Hepatocyte (in vitro differentiated cells): ENCODE measurements at regions not wholly inside any gene's neighbourhood (a gene's known extent, or its start where the extent isn't known, plus 50 kb on each side); places are given as distances from the start of the nearest gene placed in this dataset.

Experiments
- DNase-seq: peaks from one replicate; pipeline ENCODE4 v3.0.0-alpha.2; 2016; ENCODE audit warnings: low spot score
- H2AFZ ChIP-seq: fragments of 200-600 bp; sonication (generic); 2 replicates; pipeline ENCODE4 v1.6.0; 2016; ENCODE audit warnings: antibody characterized with exemption, mild to moderate bottlenecking
- H3K27ac ChIP-seq: fragments of 200-600 bp; sonication (generic); 2 replicates; pipeline ENCODE4 v1.5.1; 2016; ENCODE audit warnings: mild to moderate bottlenecking
- H3K27me3 ChIP-seq: fragments of 200-600 bp; sonication (generic); 2 replicates; pipeline ENCODE4 v1.6.1; 2016
- H3K36me3 ChIP-seq: fragments of 200-600 bp; sonication (generic); replicated peaks from 2 replicates; pipeline ENCODE4 v1.5.1; 2016; ENCODE audit warnings: low read depth; ENCODE audit not compliant: insufficient read depth
- H3K4me1 ChIP-seq: fragments of 200-600 bp; sonication (generic); 2 replicates; pipeline ENCODE4 v1.5.1; 2016; ENCODE audit warnings: mild to moderate bottlenecking, moderate library complexity; ENCODE audit not compliant: insufficient read depth
- H3K4me2 ChIP-seq: fragments of 200-600 bp; sonication (generic); 2 replicates; pipeline ENCODE4 v1.6.0; 2016
- H3K4me3 ChIP-seq: fragments of 200-600 bp; sonication (generic); 2 replicates; pipeline ENCODE4 v1.5.1; 2016; ENCODE audit warnings: mild to moderate bottlenecking
- H3K79me2 ChIP-seq: fragments of 200-600 bp; sonication (generic); 2 replicates; pipeline ENCODE4 v1.6.0; 2017; ENCODE audit warnings: mild to moderate bottlenecking
- H3K9me2 ChIP-seq: fragments of 200-600 bp; sonication (generic); replicated peaks from 2 replicates; pipeline ENCODE4 v1.6.0; 2017; ENCODE audit warnings: mild to moderate bottlenecking; ENCODE audit not compliant: insufficient read depth
- H3K9me3 ChIP-seq: fragments of 200-600 bp; sonication (generic); 2 replicates; pipeline ENCODE4 v1.5.1; 2016; ENCODE audit warnings: low read depth, mild to moderate bottlenecking
- H4K20me1 ChIP-seq: fragments of 200-600 bp; sonication (generic); 2 replicates; pipeline ENCODE4 v1.6.0; 2016; ENCODE audit warnings: mild to moderate bottlenecking; ENCODE audit not compliant: insufficient read depth, poor library complexity, severe bottlenecking
- CTCF ChIP-seq: fragments of 200-600 bp; sonication (generic); IDR thresholded peaks from 2 replicates; pipeline ENCODE4 v1.5.1; 2016; ENCODE audit warnings: antibody characterized with exemption, mild to moderate bottlenecking; ENCODE audit not compliant: poor library complexity
- EZH2 ChIP-seq: fragments of 200-600 bp; sonication (generic); IDR thresholded peaks from 2 replicates; pipeline ENCODE4 v1.6.1; 2016; ENCODE audit warnings: antibody characterized with exemption, mild to moderate bottlenecking, borderline replicate concordance
- EZH2phosphoT487 ChIP-seq: fragments of 200-600 bp; sonication (generic); IDR thresholded peaks from one replicate; pipeline ENCODE4 v1.6.1; 2018; ENCODE audit warnings: antibody characterized with exemption, mild to moderate bottlenecking, low read depth, moderate library complexity; ENCODE audit not compliant: unreplicated experiment, severe bottlenecking
- WGBS: methylation state at CpG from one replicate; pipeline ENCODE4 v1.1.6; 2016; ENCODE audit warnings: low lambda C conversion rate; ENCODE audit errors: missing lambda C conversion rate; 5-methylcytosine and 5-hydroxymethylcytosine counted together

- 91% methylated on average over 3 of the region's 3 CpGs for WGBS
- no peak overlapping the region for H3K27ac ChIP-seq
- no peak for DNase-seq
- no peaks in the 10 kb centered on the region for H3K9me2 ChIP-seq
- no peaks in the 10 kb centered on the region for H3K27me3 ChIP-seq
- no peak overlapping the region for H2AFZ ChIP-seq
- H3K36me3 ChIP-seq: no peaks in the 10 kb centered on the region
- peaks cover 22% of the 10 kb centered on the region for H3K4me1 ChIP-seq
- H3K9me3 ChIP-seq: no peaks in the 10 kb centered on the region
- no peak overlapping the region for H3K4me3 ChIP-seq
- no peaks in the 10 kb centered on the region for H3K79me2 ChIP-seq
- no peaks in the 10 kb centered on the region for H4K20me1 ChIP-seq
- no peak for TF ChIP-seq CTCF
- no peak for TF ChIP-seq EZH2phosphoT487
- no peak overlapping the region for H3K4me2 ChIP-seq
These were observed 155.1 kb downstream of the SIPA1L2 start for GRCh38 chr1:232474826-232475225.

- H3K79me2 ChIP-seq: no peaks in the 10 kb centered on the region
- no peak overlapping the region for H3K4me2 ChIP-seq
- H2AFZ ChIP-seq: no peak overlapping the region
- H3K27ac ChIP-seq: peak overlapping the region; percentile 18
- H3K9me3 ChIP-seq: no peaks in the 10 kb centered on the region
- no peaks in the 10 kb centered on the region for H4K20me1 ChIP-seq
- no peak for TF ChIP-seq CTCF
- TF ChIP-seq EZH2: no peak
- no peak for TF ChIP-seq EZH2phosphoT487
- no peaks in the 10 kb centered on the region for H3K27me3 ChIP-seq
- H3K9me2 ChIP-seq: no peaks in the 10 kb centered on the region
- WGBS: 84% methylated on average over 4 of the region's 4 CpGs
- peaks cover 22% of the 10 kb centered on the region for H3K4me1 ChIP-seq
- H3K4me3 ChIP-seq: no peak overlapping the region
- no peak for DNase-seq
- no peaks in the 10 kb centered on the region for H3K36me3 ChIP-seq
These were observed 156.0 kb downstream of the SIPA1L2 start for GRCh38 chr1:232473900-232474299.

DNA sequence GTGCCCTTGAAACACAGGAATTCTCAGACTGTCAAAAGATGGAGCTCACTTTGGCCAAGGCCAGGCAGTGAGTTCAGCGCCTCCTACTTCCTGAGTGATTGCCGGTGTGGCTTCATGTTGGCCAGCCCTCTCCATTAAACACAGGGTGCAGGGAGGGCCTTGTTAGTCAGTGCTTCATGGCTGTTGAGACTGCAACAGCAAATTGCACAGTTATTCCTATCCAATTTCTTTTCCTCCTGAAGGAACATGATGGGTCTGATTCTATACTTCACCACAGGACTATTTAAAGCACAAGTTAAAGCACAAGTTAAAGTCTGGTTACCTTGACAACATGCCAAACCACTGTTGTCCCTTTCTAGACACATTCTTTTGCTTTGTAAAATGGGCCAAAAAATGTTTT lies 156.6 kb downstream of the SIPA1L2 start:
- WGBS: 59% methylated on average over 2 of the region's 2 CpGs
- Histone ChIP-seq H3K4me3 (no peak overlapping the region), H3K9me2 (no peaks in the 10 kb centered on the region), H3K4me1 (peaks cover 22% of the 10 kb centered on the region), H3K79me2 (no peaks in the 10 kb centered on the region), H3K9me3 (no peaks in the 10 kb centered on the region), H2AFZ (no peak overlapping the region), H3K27me3 (no peaks in the 10 kb centered on the region), H3K36me3 (no peaks in the 10 kb centered on the region), H4K20me1 (no peaks in the 10 kb centered on the region), H3K27ac (peak overlapping the region; percentile 18), H3K4me2 (no peak overlapping the region)
- no peak for DNase-seq
- no peak for TF ChIP-seq EZH2
- TF ChIP-seq CTCF: no peak
- TF ChIP-seq EZH2phosphoT487: no peak

DNA sequence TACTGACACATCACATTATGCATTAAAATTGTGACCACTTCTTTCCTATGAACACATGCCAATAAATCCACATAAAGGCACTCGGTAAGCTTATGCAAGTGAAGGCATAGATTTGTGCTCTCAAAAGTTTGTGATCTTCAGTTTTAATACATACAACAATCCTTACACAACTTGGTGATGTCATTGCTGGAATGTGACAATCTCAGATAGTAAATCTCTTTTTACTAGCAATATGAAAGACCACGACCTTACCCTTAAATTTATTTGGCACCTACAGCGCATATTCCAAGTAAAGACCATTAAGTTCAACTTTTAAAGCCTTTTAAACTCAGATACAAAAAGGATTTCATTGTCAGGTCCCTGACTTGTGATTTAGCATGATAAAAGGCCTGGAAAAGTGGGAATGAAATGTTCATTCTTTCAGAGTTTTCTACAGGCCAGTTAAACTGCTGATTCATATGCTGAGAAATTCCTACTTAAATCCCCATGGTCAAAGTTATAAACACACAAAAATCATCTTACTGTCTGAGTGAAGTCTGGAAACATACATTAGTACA lies 157.4 kb downstream of the SIPA1L2 start:
- TF ChIP-seq EZH2: no peak
- TF ChIP-seq CTCF: no peak
- TF ChIP-seq EZH2phosphoT487: no peak
- no peak overlapping the region for H2AFZ ChIP-seq
- peak overlapping the region; percentile 18 for H3K27ac ChIP-seq
- DNase-seq: no peak
- H3K27me3 ChIP-seq: no peaks in the 10 kb centered on the region
- peaks cover 19% of the 10 kb centered on the region for H3K4me1 ChIP-seq
- WGBS: 48% methylated on average over 3 of the region's 3 CpGs
- H3K79me2 ChIP-seq: no peaks in the 10 kb centered on the region
- no peak overlapping the region for H3K4me3 ChIP-seq
- H3K9me3 ChIP-seq: no peaks in the 10 kb centered on the region
- peak overlapping the region; percentile 11 for H3K4me2 ChIP-seq
- H3K9me2 ChIP-seq: no peaks in the 10 kb centered on the region
- H3K36me3 ChIP-seq: no peaks in the 10 kb centered on the region
- no peaks in the 10 kb centered on the region for H4K20me1 ChIP-seq
